ENCODE measurements at regions not wholly inside any gene's neighbourhood (a gene's known extent, or its start where the extent isn't known, plus 50 kb on each side); places are given as distances from the start of the nearest gene placed in this dataset.

- no peak overlapping the region for H3K27ac ChIP-seq
- H3K4me3 ChIP-seq, result no peak overlapping the region
- H3K36me3 ChIP-seq, result no peaks in the 10 kb centered on the region
- H3K9me3 ChIP-seq, result no peaks in the 10 kb centered on the region
- no peaks in the 10 kb centered on the region for H3K4me1 ChIP-seq
- no peaks in the 10 kb centered on the region for H3K27me3 ChIP-seq
- TF ChIP-seq, protein P1, sequence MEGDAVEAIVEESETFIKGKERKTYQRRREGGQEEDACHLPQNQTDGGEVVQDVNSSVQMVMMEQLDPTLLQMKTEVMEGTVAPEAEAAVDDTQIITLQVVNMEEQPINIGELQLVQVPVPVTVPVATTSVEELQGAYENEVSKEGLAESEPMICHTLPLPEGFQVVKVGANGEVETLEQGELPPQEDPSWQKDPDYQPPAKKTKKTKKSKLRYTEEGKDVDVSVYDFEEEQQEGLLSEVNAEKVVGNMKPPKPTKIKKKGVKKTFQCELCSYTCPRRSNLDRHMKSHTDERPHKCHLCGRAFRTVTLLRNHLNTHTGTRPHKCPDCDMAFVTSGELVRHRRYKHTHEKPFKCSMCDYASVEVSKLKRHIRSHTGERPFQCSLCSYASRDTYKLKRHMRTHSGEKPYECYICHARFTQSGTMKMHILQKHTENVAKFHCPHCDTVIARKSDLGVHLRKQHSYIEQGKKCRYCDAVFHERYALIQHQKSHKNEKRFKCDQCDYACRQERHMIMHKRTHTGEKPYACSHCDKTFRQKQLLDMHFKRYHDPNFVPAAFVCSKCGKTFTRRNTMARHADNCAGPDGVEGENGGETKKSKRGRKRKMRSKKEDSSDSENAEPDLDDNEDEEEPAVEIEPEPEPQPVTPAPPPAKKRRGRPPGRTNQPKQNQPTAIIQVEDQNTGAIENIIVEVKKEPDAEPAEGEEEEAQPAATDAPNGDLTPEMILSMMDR (IDR thresholded peaks at IDR 0.05), result no peak
- TF ChIP-seq POLR2A (IDR thresholded peaks at IDR 0.05), result no peak
- no peak for DNase-seq
Measured at GRCh38 chr6:97591955-97592354, 308.9 kb upstream of the MMS22L start.

GRCh38 chr6:97594844-97595243 lies 311.8 kb upstream of the MMS22L start:
- no peak overlapping the region for H3K27ac ChIP-seq
- DNase-seq, result no peak
- TF ChIP-seq, protein P1 (IDR thresholded peaks at IDR 0.05), result no peak
- TF ChIP-seq POLR2A (IDR thresholded peaks at IDR 0.05), result no peak
- H3K9me3 ChIP-seq, result no peaks in the 10 kb centered on the region
- H3K4me1 ChIP-seq, result no peaks in the 10 kb centered on the region
- H3K4me3 ChIP-seq, result no peak overlapping the region
- H3K36me3 ChIP-seq, result no peaks in the 10 kb centered on the region
- no peaks in the 10 kb centered on the region for H3K27me3 ChIP-seq

DNA sequence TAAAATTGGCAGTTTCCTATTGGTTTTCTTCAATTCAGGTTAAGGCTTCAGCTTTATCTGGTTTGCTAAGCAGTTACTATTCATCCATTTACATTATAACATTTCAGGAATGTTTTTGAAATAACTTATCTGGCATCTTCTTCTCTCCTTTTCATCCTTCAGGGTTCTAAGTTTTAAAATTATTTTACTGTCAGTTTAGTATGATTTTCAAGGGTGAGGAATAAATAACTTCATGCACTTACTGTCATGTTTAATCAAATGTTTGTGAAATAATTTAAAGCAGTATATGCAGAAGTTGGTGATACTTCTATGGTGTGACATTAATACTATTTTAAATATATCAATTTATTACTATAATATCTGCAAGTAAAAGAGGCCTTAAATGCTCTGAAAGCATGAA lies 338.1 kb upstream of the MMS22L start:
- no peaks in the 10 kb centered on the region for H3K4me1 ChIP-seq
- no peak overlapping the region for H3K4me3 ChIP-seq
- H3K36me3 ChIP-seq, result no peaks in the 10 kb centered on the region
- DNase-seq, result no peak
- TF ChIP-seq, protein P1 (IDR thresholded peaks at IDR 0.05), result no peak
- TF ChIP-seq POLR2A (IDR thresholded peaks at IDR 0.05), result no peak
- no peaks in the 10 kb centered on the region for H3K27me3 ChIP-seq
- H3K27ac ChIP-seq, result no peak overlapping the region
- no peaks in the 10 kb centered on the region for H3K9me3 ChIP-seq

GRCh38 chr6:97626671-97627441 lies 343.8 kb upstream of the MMS22L start:
- TF ChIP-seq POLR2A (IDR thresholded peaks at IDR 0.05), result no peak
- TF ChIP-seq, protein P1 (IDR thresholded peaks at IDR 0.05), result no peak
- no peaks in the 10 kb centered on the region for H3K27me3 ChIP-seq
- H3K4me3 ChIP-seq, result no peak overlapping the region
- no peaks in the 10 kb centered on the region for H3K9me3 ChIP-seq
- no peaks in the 10 kb centered on the region for H3K4me1 ChIP-seq
- no peak for DNase-seq
- no peak overlapping the region for H3K27ac ChIP-seq
- H3K36me3 ChIP-seq, result no peaks in the 10 kb centered on the region

GRCh38 chr6:97629180-97629579 lies 346.2 kb upstream of the MMS22L start:
- Histone ChIP-seq H3K4me1 (no peaks in the 10 kb centered on the region), H3K27ac (no peak overlapping the region), H3K9me3 (no peaks in the 10 kb centered on the region), H3K27me3 (no peaks in the 10 kb centered on the region), H3K36me3 (no peaks in the 10 kb centered on the region), H3K4me3 (no peak overlapping the region)
- DNase-seq, result no peak
- TF ChIP-seq, protein P1 (IDR thresholded peaks at IDR 0.05), result no peak
- no peak for TF ChIP-seq POLR2A (IDR thresholded peaks at IDR 0.05)
